MM.1S (cell line): ENCODE measurements at regions not wholly inside any gene's neighbourhood (a gene's known extent, or its start where the extent isn't known, plus 50 kb on each side); places are given as distances from the start of the nearest gene placed in this dataset.

Experiments used
- EZH2 ChIP-seq: fragments of 300-600 bp; sonication (generic); optimal IDR thresholded peaks from 2 replicates; pipeline ENCODE3; 2017; ENCODE audit warnings: low read depth, mild to moderate bottlenecking, antibody characterized with exemption, low read length, mixed read lengths
- EZH2phosphoT487 ChIP-seq: fragments of 300-600 bp; sonication (generic); IDR thresholded peaks from 2 replicates; pipeline ENCODE4 v1.6.1; 2018; ENCODE audit warnings: antibody characterized with exemption, low read length

GRCh38 chr16:73797115-73797514 is 499.5 kb upstream of the PSMD7 start:
- TF ChIP-seq EZH2 (no peak), EZH2phosphoT487 (no peak)
